PC-3 (cell line): ENCODE measurements at regions not wholly inside any gene's neighbourhood (a gene's known extent, or its start where the extent isn't known, plus 50 kb on each side); places are given as distances from the start of the nearest gene placed in this dataset.

Source experiments
- ATAC-seq: fragments of 200-7000 bp; cut with Tn5 transposase; 2 replicates; pipeline ENCODE4 v1.9.1; 2020; ENCODE audit warnings: mild to moderate bottlenecking, moderate library complexity
- BruUV-seq: library from RNA; stranded (reverse); fragments of 400-500 nt; replicated peaks from 2 replicates; lab custom pipeline; 2021; lab: Mats Ljungman, UMichigan
- CTCF ChIA-PET: fragments of 300-600 bp; sonication (Branson Sonifier 250); formaldehyde crosslinking; loops from one replicate; lab custom pipeline; 2022; ENCODE audit warnings: antibody characterized with exemption; lab: Charles Lee
- POLR2A ChIA-PET: fragments of 300-600 bp; sonication (Branson Sonifier 250); formaldehyde crosslinking; loops from one replicate; lab custom pipeline; 2022; ENCODE audit warnings: antibody characterized with exemption; ENCODE audit not compliant: unreplicated experiment; lab: Charles Lee
- DNase-seq: peaks from one replicate; pipeline ENCODE4 v3.0.0-alpha.2; 2015
- H2AFZ ChIP-seq: fragments of 300-600 bp; sonication (generic); 2 replicates; pipeline ENCODE4 v1.6.0; 2016; ENCODE audit warnings: antibody characterized with exemption, low read length
- H3F3A ChIP-seq: fragments of 300-600 bp; sonication (generic); one replicate; pipeline ENCODE4 v1.6.0; 2017; ENCODE audit warnings: antibody characterized with exemption, low read length, control low read depth, mild to moderate bottlenecking; ENCODE audit not compliant: unreplicated experiment
- H3K27ac ChIP-seq: fragments of 300-600 bp; sonication (generic); 2 replicates; pipeline ENCODE4 v1.5.1; 2016; ENCODE audit warnings: mild to moderate bottlenecking, low read length
- H3K27me3 ChIP-seq: fragments of 300-600 bp; sonication (generic); 2 replicates; pipeline ENCODE4 v1.6.1; 2016; ENCODE audit warnings: low read length, mixed read lengths
- H3K36me3 ChIP-seq: fragments of 300-600 bp; sonication (generic); 2 replicates; pipeline ENCODE4 v1.6.1; 2016; ENCODE audit warnings: low read depth, mixed run types, low read length, mixed read lengths
- H3K4me1 ChIP-seq: fragments of 300-600 bp; sonication (generic); 2 replicates; pipeline ENCODE4 v1.5.1; 2016; ENCODE audit warnings: low read length; ENCODE audit not compliant: insufficient read depth
- H3K4me2 ChIP-seq: fragments of 300-600 bp; sonication (generic); 2 replicates; pipeline ENCODE4 v1.6.0; 2016; ENCODE audit warnings: low read length
- H3K4me3 ChIP-seq: fragments of 300-600 bp; sonication (generic); 2 replicates; pipeline ENCODE4 v1.5.1; 2016; ENCODE audit warnings: mild to moderate bottlenecking, low read length, mixed read lengths
- H3K79me2 ChIP-seq: fragments of 300-600 bp; sonication (generic); 2 replicates; pipeline ENCODE4 v1.6.1; 2017; ENCODE audit warnings: low read length, mixed read lengths
- H3K9ac ChIP-seq: fragments of 300-600 bp; sonication (generic); 2 replicates; pipeline ENCODE4 v1.6.0; 2016; ENCODE audit warnings: mild to moderate bottlenecking, low read length
- H3K9me2 ChIP-seq: fragments of 300-600 bp; sonication (generic); replicated peaks from 2 replicates; pipeline ENCODE4 v1.6.1; 2016; ENCODE audit warnings: mixed run types, low read length, mixed read lengths
- H3K9me3 ChIP-seq: fragments of 300-600 bp; sonication (generic); 2 replicates; pipeline ENCODE4 v1.6.1; 2016; ENCODE audit warnings: low read length, mixed read lengths
- H4K20me1 ChIP-seq: fragments of 300-600 bp; sonication (generic); 2 replicates; pipeline ENCODE4 v1.6.1; 2016; ENCODE audit warnings: low read length, mixed read lengths
- EZH2 ChIP-seq: fragments of 300-600 bp; sonication (generic); IDR thresholded peaks from one replicate; pipeline ENCODE4 v1.6.1; 2017; ENCODE audit warnings: antibody characterized with exemption, mild to moderate bottlenecking, low read length; ENCODE audit not compliant: unreplicated experiment
- EZH2phosphoT487 ChIP-seq: fragments of 300-600 bp; sonication (generic); IDR thresholded peaks from 2 replicates; pipeline ENCODE4 v1.6.1; 2018; ENCODE audit warnings: mild to moderate bottlenecking, antibody characterized with exemption, low read length, borderline replicate concordance
- intact Hi-C: fragments of 100-400 bp; cut with micrococcal nuclease; formaldehyde crosslinking; loops from 2 replicates; pipeline ENCODE4 v1.9.0; 2023
- TF ChIP-seq, protein P1 (sequence below): fragments of 300-600 bp; sonication (generic); conservative IDR thresholded peaks from 2 replicates; pipeline ENCODE4 v1.5.1; 2017; ENCODE audit warnings: antibody characterized with exemption, low read depth, mild to moderate bottlenecking, low read length

DNA sequence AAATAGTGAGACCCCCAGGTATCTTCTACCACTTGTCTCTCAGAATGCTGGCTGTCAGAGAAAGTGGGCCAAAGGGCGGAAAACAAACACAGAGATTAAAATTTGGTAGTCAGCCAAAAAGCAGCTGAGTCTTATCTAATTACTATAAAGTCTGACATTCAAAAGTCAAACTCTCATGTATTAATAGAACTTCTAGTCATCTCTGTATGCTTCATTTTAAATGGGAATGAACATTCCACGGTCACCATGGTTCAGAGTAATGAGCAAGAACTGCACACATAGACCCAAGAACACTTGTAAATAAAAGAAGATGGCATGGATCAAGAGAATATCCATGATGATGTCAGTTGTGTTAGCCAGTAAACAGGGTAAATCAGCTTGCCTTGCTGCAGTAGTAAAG is 1267.0 kb upstream of the CHAC2 start:
- Histone ChIP-seq H3K79me2 (no peaks in the 10 kb centered on the region), H3K9ac (no peak overlapping the region), H2AFZ (no peak overlapping the region), H3K27ac (no peak overlapping the region), H3K4me3 (no peak overlapping the region), H3F3A (no peaks in the 10 kb centered on the region), H3K27me3 (no peaks in the 10 kb centered on the region), H3K4me2 (no peak overlapping the region), H3K4me1 (no peaks in the 10 kb centered on the region), H4K20me1 (no peaks in the 10 kb centered on the region), H3K9me3 (no peaks in the 10 kb centered on the region), H3K9me2 (no peaks in the 10 kb centered on the region), H3K36me3 (no peaks in the 10 kb centered on the region)
- DNase-seq (no peak), ATAC-seq (no peak)
- intact Hi-C loops = no loop called here
- no TSS peak for BruUV-seq
- ChIA-PET POLR2A (no interaction called here), CTCF (no interaction called here)
- TF ChIP-seq EZH2 (no peak), EZH2phosphoT487 (no peak)
- TF ChIP-seq, protein P1, sequence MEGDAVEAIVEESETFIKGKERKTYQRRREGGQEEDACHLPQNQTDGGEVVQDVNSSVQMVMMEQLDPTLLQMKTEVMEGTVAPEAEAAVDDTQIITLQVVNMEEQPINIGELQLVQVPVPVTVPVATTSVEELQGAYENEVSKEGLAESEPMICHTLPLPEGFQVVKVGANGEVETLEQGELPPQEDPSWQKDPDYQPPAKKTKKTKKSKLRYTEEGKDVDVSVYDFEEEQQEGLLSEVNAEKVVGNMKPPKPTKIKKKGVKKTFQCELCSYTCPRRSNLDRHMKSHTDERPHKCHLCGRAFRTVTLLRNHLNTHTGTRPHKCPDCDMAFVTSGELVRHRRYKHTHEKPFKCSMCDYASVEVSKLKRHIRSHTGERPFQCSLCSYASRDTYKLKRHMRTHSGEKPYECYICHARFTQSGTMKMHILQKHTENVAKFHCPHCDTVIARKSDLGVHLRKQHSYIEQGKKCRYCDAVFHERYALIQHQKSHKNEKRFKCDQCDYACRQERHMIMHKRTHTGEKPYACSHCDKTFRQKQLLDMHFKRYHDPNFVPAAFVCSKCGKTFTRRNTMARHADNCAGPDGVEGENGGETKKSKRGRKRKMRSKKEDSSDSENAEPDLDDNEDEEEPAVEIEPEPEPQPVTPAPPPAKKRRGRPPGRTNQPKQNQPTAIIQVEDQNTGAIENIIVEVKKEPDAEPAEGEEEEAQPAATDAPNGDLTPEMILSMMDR = no peak

DNA sequence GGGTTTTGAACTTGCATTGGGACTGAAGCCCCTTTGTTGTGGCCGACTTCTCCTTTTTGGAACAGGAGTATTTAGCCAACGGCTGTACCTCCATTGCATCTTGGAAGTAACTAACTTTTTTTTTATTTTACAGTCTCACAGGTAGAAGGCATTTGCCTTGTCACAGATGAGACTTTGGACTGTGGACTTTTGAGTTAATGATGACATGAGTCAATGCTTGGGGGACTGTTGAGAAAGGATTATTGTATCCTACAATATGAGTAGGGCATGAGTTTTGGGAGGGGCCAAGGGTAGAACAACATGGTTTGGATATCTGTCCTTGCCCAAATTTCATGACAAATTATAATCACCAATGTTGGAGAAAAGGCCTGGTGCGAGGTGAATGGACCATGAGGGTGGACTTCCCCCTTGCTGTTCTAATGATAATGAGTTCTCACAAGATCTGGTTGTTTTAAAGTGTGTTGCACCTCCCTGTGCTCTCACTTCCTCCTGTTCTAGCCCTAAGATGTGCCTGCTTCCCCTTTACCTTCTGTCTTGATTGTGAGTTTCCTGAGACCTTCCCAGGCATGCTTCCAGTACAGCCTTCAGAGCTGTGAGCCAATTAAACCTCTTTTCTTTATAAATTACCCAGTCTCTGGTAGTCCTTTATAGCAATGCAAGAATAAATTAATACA is 1269.4 kb upstream of the CHAC2 start:
- H3K36me3 ChIP-seq = no peaks in the 10 kb centered on the region
- no peaks in the 10 kb centered on the region for H3K9me3 ChIP-seq
- H3K4me2 ChIP-seq = no peak overlapping the region
- H3K27me3 ChIP-seq = no peaks in the 10 kb centered on the region
- H3K79me2 ChIP-seq = no peaks in the 10 kb centered on the region
- TF ChIP-seq EZH2 = no peak
- TF ChIP-seq EZH2phosphoT487 = no peak
- TF ChIP-seq, protein P1 = no peak
- DNase-seq (no peak), ATAC-seq (no peak)
- H4K20me1 ChIP-seq = no peaks in the 10 kb centered on the region
- no peak overlapping the region for H3K27ac ChIP-seq
- no peak overlapping the region for H3K4me3 ChIP-seq
- H3K9ac ChIP-seq = no peak overlapping the region
- ChIA-PET CTCF (no interaction called here), POLR2A (no interaction called here)
- H3K9me2 ChIP-seq = no peaks in the 10 kb centered on the region
- no peaks in the 10 kb centered on the region for H3F3A ChIP-seq
- no peak overlapping the region for H2AFZ ChIP-seq
- intact Hi-C loops = no loop called here
- BruUV-seq = no TSS peak
- no peaks in the 10 kb centered on the region for H3K4me1 ChIP-seq

DNA sequence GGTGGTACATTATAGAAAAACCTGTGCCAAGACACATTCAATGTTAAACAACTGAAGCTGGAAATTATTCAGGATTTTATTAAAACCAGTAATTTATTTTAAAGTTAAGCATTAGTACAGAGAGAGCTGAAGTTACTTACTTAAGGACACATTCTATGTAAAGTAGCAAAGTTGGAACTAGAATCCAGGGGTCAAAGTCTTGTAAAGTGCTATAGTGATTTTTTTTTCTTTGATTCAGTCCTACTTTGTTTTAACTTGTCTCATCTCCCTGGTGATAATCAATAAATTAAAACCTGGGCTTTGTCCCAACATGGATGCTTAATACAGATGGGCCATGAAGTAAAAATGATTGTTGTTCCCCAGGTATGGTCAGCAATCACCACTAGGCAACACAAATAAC is 1271.8 kb upstream of the CHAC2 start:
- Histone ChIP-seq H3K4me1 (no peaks in the 10 kb centered on the region), H3K79me2 (no peaks in the 10 kb centered on the region), H3F3A (no peaks in the 10 kb centered on the region), H3K4me3 (no peak overlapping the region), H3K27me3 (no peaks in the 10 kb centered on the region), H3K9ac (no peak overlapping the region), H3K36me3 (no peaks in the 10 kb centered on the region), H3K4me2 (no peak overlapping the region), H2AFZ (no peak overlapping the region), H3K9me3 (no peaks in the 10 kb centered on the region), H3K27ac (no peak overlapping the region), H4K20me1 (no peaks in the 10 kb centered on the region), H3K9me2 (no peaks in the 10 kb centered on the region)
- BruUV-seq = no TSS peak
- ATAC-seq (no peak), DNase-seq (no peak)
- CTCF ChIA-PET = no interaction called here
- intact Hi-C loops = no loop called here
- TF ChIP-seq, protein P1 = no peak
- TF ChIP-seq EZH2phosphoT487 (no peak), EZH2 (no peak)
- POLR2A ChIA-PET = no interaction called here
